ENCODE measurements at regions not wholly inside any gene's neighbourhood (a gene's known extent, or its start where the extent isn't known, plus 50 kb on each side); places are given as distances from the start of the nearest gene placed in this dataset.
A peak's percentile ranks its signal among the peaks of the same experiment; 100 is the strongest.

GRCh38 chr6:149131891-149132290 is 185.6 kb upstream of the TAB2 start:
- WGBS (ENCODE audit: insufficient coverage, low coverage, missing lambda C conversion rate): 43% methylated on average over 4 of the region's 4 CpGs
- no peak for ATAC-seq
- POLR2A ChIA-PET: interaction anchor here (0.5 to 1.4 kb wide), 2 partner anchors 8 to 921 kb away, joined by 3 to 4 read pairs; no protein-coding TSS in a partner anchor

More at GRCh38 chr6:149131891-149132290, 185.6 kb upstream of the TAB2 start:
- Histone ChIP-seq H3K4me2 (ENCODE audit: insufficient read depth, low read length) (peak overlapping the region; percentile 37), H3K36me3 (ENCODE audit: control insufficient read depth, insufficient read depth, low read length) (no peaks in the 10 kb centered on the region), H3K4me1 (replicated peaks in 1 of 2; ENCODE audit: control insufficient read depth in 2 of 2, insufficient read depth in 2 of 2, low read length in 2 of 2) (peaks cover 21 to 60% of the 10 kb centered on the region in 2 experiments), H3K79me2 (ENCODE audit: control insufficient read depth, insufficient read depth, low read length) (no peaks in the 10 kb centered on the region), H3K27me3 (ENCODE audit: control insufficient read depth in 2 of 2, insufficient read depth in 2 of 2, low read length in 2 of 2) (no peaks in the 10 kb centered on the region), H4K20me1 (replicated peaks; ENCODE audit: control insufficient read depth, insufficient read depth, low read length) (no peaks in the 10 kb centered on the region), H2AFZ (ENCODE audit: low read depth, low read length) (peak overlapping the region; percentile 83), H3K9me3 (replicated peaks; ENCODE audit: control insufficient read depth, insufficient read depth, low read depth, low read length) (no peaks in the 10 kb centered on the region; the same call in 1 of the 2 replicates), H3K9ac (ENCODE audit: insufficient read depth in 1 of 2, low read depth in 2 of 2, low read length in 2 of 2) (no peak overlapping the region; a peak in 1 of 4 replicates), H3K9me1 (ENCODE audit: control insufficient read depth, insufficient read depth, low read length) (no peaks in the 10 kb centered on the region), H3K4me3 (no peak overlapping the region), H3K27ac (ENCODE audit: extremely low read depth, low read depth, low read length) (no peak overlapping the region)
- in situ Hi-C loops (cut with MboI) (no loop called here), intact Hi-C loops (cut with micrococcal nuclease) (no loop called here)
- FAIRE-seq (no peak), DNase-seq (ENCODE audit: extremely low read depth in 1 of 4, low spot score in 3 of 4) (no peak)
- TF ChIP-seq ZNF592 (IDR thresholded peaks at IDR 0.05) (0 out of 2 replicates have a peak, but pooled peaks have one; percentile 1), MEF2D (tag; conservative IDR thresholded peaks at IDR 0.05; ENCODE audit: low read depth) (0 out of 2 replicates have a peak, but pooled peaks have one; percentile 22), ID3 (CRISPR knock-in tag; IDR thresholded peaks at IDR 0.05) (no peak), ID3 (tag; IDR thresholded peaks at IDR 0.05) (no peak), ZNF707 (CRISPR knock-in tag; conservative IDR thresholded peaks at IDR 0.05) (no peak)
- CTCF ChIA-PET (ENCODE audit: low intra/inter-chr PET ratio): no interaction called here
- no TSS peak for BruUV-seq (replicated peaks)
